GM18909 (cell line): ENCODE measurements at regions not wholly inside any gene's neighbourhood (a gene's known extent, or its start where the extent isn't known, plus 50 kb on each side); places are given as distances from the start of the nearest gene placed in this dataset.

Experiments used
- ATAC-seq: cut with Tn5 transposase; IDR thresholded peaks from one replicate; pipeline ENCODE4 v1.9.1; 2021; ENCODE audit warnings: mild to moderate bottlenecking; ENCODE audit not compliant: unreplicated experiment, poor library complexity

GRCh38 chr1:191284175-191284574, 806.5 kb upstream of the BRINP3 start:
- no peak for ATAC-seq

GRCh38 chr1:191290441-191290840, 812.8 kb upstream of the BRINP3 start:
- no peak for ATAC-seq

- ATAC-seq = no peak
Observed at GRCh38 chr1:191305370-191305769, 827.7 kb upstream of the BRINP3 start.

GRCh38 chr1:191306916-191307315, 829.3 kb upstream of the BRINP3 start:
- ATAC-seq = no peak

GRCh38 chr1:191320062-191320461, 838.2 kb upstream of the RGS18 start:
- ATAC-seq = no peak

GRCh38 chr1:191327868-191328267, 830.4 kb upstream of the RGS18 start:
- ATAC-seq = no peak

- no peak for ATAC-seq
Observed at GRCh38 chr1:191343816-191344215, 814.4 kb upstream of the RGS18 start.

GRCh38 chr1:191346381-191346780, 811.9 kb upstream of the RGS18 start:
- no peak for ATAC-seq

- ATAC-seq = no peak
Observed at GRCh38 chr1:191348328-191348727, 809.9 kb upstream of the RGS18 start.

- no peak for ATAC-seq
Observed at GRCh38 chr1:191350938-191351337, 807.3 kb upstream of the RGS18 start.

GRCh38 chr1:191358724-191359123, 799.5 kb upstream of the RGS18 start:
- ATAC-seq = no peak

- ATAC-seq = no peak
Observed at GRCh38 chr1:191366686-191367085, 791.6 kb upstream of the RGS18 start.

GRCh38 chr1:191368891-191369654, 789.2 kb upstream of the RGS18 start:
- no peak for ATAC-seq

GRCh38 chr1:191371626-191372025, 786.6 kb upstream of the RGS18 start:
- ATAC-seq = no peak

GRCh38 chr1:191388283-191388682, 770.0 kb upstream of the RGS18 start:
- ATAC-seq = no peak

GRCh38 chr1:191396622-191397021, 761.6 kb upstream of the RGS18 start:
- no peak for ATAC-seq

GRCh38 chr1:191398551-191398950, 759.7 kb upstream of the RGS18 start:
- no peak for ATAC-seq

- ATAC-seq = no peak
Observed at GRCh38 chr1:191405417-191405816, 752.8 kb upstream of the RGS18 start.

GRCh38 chr1:191414981-191415640, 743.2 kb upstream of the RGS18 start:
- ATAC-seq = no peak

- no peak for ATAC-seq
Observed at GRCh38 chr1:191419842-191420241, 738.4 kb upstream of the RGS18 start.

- ATAC-seq = no peak
Observed at GRCh38 chr1:191427593-191427992, 730.7 kb upstream of the RGS18 start.

GRCh38 chr1:191432817-191433216, 725.4 kb upstream of the RGS18 start:
- ATAC-seq = no peak
